Brain microvascular endothelial cell (primary cell): ENCODE measurements at regions not wholly inside any gene's neighbourhood (a gene's known extent, or its start where the extent isn't known, plus 50 kb on each side); places are given as distances from the start of the nearest gene placed in this dataset.

Source experiments
- DNase-seq: peaks from one replicate; pipeline ENCODE4 v3.0.0-alpha.2; 2020
- H3K27ac ChIP-seq: fragments of 250-450 bp; sonication (Bioruptor Pico); 2 replicates; pipeline ENCODE4 v1.5.1; 2020; ENCODE audit warnings: mild to moderate bottlenecking, moderate library complexity
- H3K27me3 ChIP-seq: fragments of 250-450 bp; sonication (Bioruptor Pico); replicated peaks from 2 replicates; pipeline ENCODE4 v1.5.1; 2020; ENCODE audit warnings: mild to moderate bottlenecking
- H3K36me3 ChIP-seq: fragments of 250-450 bp; sonication (Bioruptor Pico); replicated peaks from 2 replicates; pipeline ENCODE4 v1.5.1; 2020; ENCODE audit warnings: mild to moderate bottlenecking
- H3K4me3 ChIP-seq: 2 replicates; pipeline ENCODE4 v1.5.1; 2011; ENCODE audit warnings: low read depth, mild to moderate bottlenecking, control low read depth, low read length, moderate library complexity
- CTCF ChIP-seq: IDR thresholded peaks from 2 replicates; pipeline ENCODE4 v1.5.1; 2011; ENCODE audit warnings: low read depth, mild to moderate bottlenecking, moderate library complexity, low read length, control low read depth, inconsistent platforms; ENCODE audit errors: missing control alignments
- in situ Hi-C: cut with HindIII; loops from 2 replicates; pipeline ENCODE4 v1.10.0; 2017; ENCODE audit warnings: low sequenced_read_pairs, low pct_ligation_motif_present

DNA sequence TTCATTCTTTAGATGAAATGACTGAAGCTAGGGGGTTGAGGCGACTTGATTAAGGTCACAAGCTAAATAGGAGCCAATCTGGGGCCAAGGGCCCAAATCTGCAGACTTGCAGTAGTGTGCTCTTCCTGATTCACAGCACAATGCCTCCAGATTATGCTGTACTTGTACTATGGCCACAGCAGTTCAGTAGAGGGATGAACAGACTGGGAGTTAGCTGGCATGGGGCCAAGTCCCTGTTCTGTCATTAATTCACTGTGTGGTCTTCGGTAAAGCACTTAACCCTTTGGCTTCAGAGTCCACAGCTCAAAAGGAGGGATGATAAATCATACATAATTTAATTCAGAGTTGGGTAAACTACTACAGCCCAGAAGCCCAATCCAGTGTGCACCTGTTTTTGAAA is 196.8 kb downstream of the XPNPEP1 start:
- no peaks in the 10 kb centered on the region for H3K36me3 ChIP-seq
- no peaks in the 10 kb centered on the region for H3K27me3 ChIP-seq
- no peak overlapping the region for H3K4me3 ChIP-seq
- TF ChIP-seq CTCF = no peak
- DNase-seq = no peak
- no peak overlapping the region for H3K27ac ChIP-seq
- in situ Hi-C loops = no loop called here

DNA sequence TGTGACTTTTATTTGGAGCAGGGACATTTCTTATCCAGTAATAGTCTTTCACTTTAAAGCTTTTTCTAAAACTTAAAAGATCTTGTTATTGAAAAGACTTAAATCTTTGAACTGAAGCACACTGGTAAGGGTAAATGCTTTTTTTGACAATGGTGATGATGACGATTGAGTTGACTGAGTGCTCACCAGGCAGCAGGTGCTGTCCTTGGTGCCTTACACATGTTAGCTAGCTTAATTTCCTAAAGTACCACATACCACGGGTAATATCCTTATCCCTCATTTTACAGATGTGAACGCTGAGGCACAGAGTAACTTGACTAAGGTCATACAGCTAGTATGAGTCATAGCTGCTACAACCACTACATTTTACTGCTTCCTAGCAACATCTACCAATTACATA is 200.0 kb downstream of the XPNPEP1 start:
- Histone ChIP-seq H3K27me3 (no peaks in the 10 kb centered on the region), H3K27ac (no peak overlapping the region), H3K4me3 (no peak overlapping the region), H3K36me3 (no peaks in the 10 kb centered on the region)
- TF ChIP-seq CTCF = no peak
- DNase-seq = no peak
- in situ Hi-C loops = no loop called here

- Histone ChIP-seq H3K4me3 (no peak overlapping the region), H3K36me3 (no peaks in the 10 kb centered on the region), H3K27me3 (no peaks in the 10 kb centered on the region), H3K27ac (no peak overlapping the region)
- TF ChIP-seq CTCF = no peak
- in situ Hi-C loops = no loop called here
- no peak for DNase-seq
These were observed 201.8 kb downstream of the XPNPEP1 start for GRCh38 chr10:109721453-109722064.

- Histone ChIP-seq H3K36me3 (no peaks in the 10 kb centered on the region), H3K27me3 (no peaks in the 10 kb centered on the region), H3K27ac (no peak overlapping the region), H3K4me3 (no peak overlapping the region)
- DNase-seq = no peak
- in situ Hi-C loops = no loop called here
- TF ChIP-seq CTCF = no peak
These were observed 217.2 kb downstream of the XPNPEP1 start for GRCh38 chr10:109706026-109706560.

- no peaks in the 10 kb centered on the region for H3K36me3 ChIP-seq
- no peak for TF ChIP-seq CTCF
- H3K4me3 ChIP-seq = no peak overlapping the region
- in situ Hi-C loops = no loop called here
- no peaks in the 10 kb centered on the region for H3K27me3 ChIP-seq
- no peak for DNase-seq
- no peak overlapping the region for H3K27ac ChIP-seq
These were observed 221.6 kb downstream of the XPNPEP1 start for GRCh38 chr10:109701633-109702215.
